IPS-NIHi7 (cell line): ENCODE measurements at regions not wholly inside any gene's neighbourhood (a gene's known extent, or its start where the extent isn't known, plus 50 kb on each side); places are given as distances from the start of the nearest gene placed in this dataset.

ENCODE experiments used
- DNase-seq: peaks from one replicate; pipeline ENCODE4 v3.0.0; 2012; ENCODE audit warnings: mixed read lengths; ENCODE audit errors: extremely low spot score

DNA sequence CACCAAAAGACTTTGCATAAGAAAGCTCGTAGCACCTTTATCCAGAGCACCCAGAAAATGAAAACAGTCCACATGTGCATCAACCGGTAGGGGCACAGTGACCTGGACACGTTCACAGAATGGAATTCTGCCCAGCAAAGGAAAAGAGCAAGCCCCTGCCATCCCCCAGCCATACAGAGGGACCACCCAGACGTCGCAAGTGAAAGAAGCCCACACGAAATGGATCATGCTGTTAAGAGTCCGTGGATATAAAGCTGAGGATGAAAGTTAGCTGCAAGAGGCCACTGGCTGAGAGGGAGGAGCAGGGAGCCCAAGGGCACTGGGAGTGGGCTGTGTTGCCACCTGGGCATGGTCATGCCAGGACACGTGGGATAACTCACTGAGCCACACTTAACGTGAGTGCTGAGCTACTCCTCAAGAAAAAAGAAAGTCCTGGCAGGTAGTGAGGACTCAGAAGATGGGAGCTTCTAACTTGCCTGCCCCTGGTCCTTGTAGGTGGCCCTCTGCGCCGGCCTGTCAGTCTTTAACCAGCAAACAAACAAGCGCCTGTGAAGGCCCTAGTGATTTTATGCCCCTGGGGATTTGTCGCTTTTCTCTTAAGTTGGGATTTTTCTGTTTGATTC, 190.7 kb downstream of the C16orf95 start:
- DNase-seq = no peak

- DNase-seq = peak; percentile 46
Measured at GRCh38 chr16:87127061-87127765, 190.0 kb downstream of the C16orf95 start.

DNA sequence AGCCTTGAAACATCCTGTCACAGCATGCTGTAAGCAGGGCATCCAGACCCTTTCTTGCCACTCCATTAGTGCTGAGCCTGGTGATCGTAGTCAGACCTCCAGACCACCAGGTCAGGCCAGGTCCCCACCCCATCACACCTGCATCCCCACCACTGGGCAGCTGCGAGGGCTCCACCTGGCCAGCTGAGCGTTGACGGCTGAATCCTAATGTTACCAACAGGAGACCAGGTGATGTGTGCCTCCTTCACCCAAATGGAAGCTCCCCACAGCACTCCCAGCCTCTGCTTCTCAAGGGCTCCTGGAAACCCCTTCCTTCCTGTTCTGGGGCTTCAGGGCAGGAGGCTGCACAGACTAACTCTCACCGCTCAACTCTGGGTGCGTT, 189.4 kb downstream of the C16orf95 start:
- no peak for DNase-seq

DNA sequence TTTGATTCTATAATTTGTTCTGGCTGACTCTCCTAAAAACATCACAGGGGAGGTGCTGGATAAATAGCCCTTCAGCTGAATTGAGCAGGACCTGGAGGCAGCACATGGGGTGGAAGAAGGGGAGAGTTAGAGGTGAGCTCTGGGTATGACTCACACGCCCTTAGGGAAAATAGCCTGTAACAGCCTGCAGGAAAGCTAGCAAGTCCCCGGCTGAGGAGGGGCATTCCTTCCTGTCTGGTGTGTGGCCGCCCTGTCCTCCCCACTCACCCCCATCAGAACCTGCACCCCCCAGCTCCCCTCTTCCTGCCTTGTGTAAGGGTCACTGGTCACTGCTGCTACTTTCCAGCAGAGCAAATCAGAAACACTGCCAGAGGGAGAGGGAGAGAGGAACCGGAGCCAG, 187.4 kb downstream of the C16orf95 start:
- DNase-seq = no peak

DNA sequence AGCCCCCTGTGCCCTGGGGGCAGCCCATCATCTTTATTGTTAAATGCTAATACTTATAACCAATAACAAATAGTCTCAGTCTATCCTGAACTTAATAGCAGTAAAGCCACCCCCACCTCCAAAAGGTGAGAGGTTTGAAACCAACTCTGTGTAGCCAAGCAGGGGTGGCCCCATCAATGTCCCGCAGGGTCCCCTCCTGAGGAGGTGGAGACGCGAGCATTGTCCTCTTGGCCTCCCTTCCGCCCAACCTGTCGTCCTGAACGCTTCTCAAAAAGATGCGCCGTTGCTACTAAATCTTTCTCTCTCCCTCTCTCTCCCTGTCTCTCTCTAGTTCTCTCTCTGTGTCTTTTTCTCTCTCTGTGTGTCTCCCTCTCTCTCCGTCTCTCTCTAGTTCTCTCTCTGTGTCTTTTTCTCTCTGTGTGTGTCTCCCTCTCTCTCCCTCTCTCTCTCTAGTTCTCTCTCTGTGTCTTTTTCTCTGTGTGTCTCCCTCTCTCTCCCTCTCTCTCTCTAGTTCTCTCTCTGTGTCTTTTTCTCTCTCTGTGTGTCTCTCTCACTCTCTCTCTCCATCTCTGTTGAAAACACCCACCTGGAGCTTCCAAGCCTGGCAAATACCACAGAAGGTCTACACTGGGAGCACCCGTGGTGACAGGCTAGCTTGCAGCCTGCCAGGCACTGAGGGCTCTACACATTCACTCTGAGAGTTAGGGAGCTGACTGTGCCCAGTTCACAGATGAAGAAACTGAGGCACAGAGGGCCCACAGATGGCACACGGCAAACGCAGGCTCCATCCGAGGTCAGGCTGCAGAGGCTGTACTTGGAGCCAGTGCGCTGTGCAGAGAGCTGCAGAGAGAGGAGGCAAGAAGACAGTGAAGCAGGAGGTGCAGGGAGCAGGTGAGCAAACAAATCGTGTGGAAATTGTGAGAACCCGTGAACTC, 185.9 kb downstream of the C16orf95 start:
- no peak for DNase-seq

DNA sequence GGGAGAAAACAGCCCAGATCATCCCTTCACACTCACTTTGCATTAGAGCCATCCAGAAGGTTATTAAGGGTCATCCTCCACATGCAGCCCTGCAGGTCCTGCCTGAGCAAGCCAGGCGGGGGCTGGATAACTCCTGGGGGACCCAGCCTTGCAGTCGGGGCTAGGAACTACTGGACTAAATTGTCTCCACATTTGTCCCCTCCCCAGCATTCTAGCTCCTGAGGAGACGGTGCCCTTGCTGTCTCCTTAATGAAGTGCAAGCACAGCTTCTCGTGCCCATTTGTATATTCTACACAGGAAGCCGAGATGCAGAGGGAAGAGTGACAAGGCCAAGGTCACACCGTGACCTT, 185.2 kb downstream of the C16orf95 start:
- DNase-seq = no peak

- DNase-seq = no peak
Measured at GRCh38 chr16:87132361-87133014, 184.7 kb downstream of the C16orf95 start.

- DNase-seq = no peak
Measured at GRCh38 chr16:87133112-87133850, 183.9 kb downstream of the C16orf95 start.

DNA sequence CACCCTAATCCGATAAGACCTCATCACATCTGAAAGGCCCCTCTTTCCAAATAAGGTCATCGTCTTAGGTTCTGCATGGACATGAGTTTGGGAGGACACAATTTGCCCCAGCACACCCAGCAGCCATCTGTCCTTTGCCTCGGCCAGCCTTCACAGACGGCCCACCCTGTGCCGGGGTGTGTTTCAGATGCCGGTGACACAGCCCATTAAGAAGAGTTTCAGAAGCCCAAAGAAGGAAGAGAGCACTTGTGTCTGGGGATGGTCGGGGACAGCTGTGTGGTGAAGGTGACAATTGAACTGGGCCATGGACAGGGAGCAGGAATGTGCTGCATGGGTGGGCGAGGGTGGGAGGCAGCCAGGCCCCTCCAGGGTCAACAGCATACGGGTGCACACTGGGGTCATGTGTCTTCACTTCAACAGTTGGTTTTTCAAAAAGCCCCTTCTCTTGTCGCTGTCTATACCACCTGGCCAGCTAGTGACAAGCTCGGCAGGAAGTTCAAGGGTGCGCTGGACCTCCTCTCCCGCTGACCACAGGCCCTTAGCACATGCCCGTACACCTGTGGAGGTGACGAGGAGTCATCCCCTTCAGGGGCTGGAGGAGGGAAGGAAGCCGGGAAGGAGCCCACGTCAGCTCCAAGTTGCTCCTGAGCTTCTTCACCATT, 183.1 kb downstream of the C16orf95 start:
- DNase-seq = no peak

DNA sequence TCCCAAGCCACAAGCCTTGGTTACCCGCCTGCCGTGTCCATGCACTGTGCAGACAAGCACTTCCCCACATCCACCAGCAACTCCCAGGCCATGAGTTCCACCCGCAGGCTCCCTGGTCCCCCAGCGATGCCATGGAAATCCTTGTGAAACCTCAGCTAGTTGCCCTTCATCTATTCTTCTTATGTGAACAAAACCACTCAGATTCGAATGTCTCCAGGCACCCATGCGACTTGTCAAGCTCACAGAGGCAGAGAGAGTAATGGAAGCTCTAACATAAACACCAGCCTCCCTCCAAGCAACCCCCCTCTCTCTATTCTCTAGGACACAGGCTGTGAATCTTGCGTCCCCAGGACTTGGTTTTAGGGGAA, 182.6 kb downstream of the C16orf95 start:
- no peak for DNase-seq

DNA sequence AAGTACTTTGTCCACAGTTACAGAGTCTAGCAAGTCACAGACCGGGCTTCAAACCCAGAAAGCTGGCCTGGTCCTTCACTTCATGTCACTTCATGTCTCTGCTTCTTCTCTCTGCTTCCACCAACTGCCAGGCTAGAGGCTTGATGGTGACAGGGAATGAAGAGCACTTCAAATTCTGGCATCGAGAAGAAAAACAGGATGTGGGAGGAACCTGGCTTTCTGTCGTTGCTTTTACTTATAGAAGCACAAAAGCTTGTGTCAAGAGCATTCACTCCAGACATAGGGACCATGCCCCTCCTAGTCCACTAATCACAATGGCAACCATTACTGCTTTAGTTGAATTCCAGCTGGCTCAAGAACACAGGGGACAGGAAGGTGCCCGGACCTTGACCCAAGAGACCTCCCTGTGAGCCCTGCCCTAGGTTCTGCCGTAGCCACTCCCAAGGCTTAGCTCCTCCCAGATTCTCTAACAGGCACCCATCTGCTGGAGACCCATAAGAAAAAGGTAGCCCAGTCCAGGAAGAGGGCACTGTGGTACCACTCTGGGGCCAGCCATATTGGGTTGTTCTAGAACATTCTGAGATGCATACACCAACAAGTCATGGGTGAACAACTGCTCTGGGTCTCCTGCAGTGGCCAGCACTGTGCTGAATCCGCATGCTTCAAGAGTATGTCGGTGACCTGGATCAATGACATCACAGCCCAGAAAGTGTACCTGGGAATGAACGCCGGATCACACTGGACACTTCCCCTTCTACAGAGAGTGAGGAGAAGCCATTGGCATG, 181.8 kb downstream of the C16orf95 start:
- no peak for DNase-seq

DNA sequence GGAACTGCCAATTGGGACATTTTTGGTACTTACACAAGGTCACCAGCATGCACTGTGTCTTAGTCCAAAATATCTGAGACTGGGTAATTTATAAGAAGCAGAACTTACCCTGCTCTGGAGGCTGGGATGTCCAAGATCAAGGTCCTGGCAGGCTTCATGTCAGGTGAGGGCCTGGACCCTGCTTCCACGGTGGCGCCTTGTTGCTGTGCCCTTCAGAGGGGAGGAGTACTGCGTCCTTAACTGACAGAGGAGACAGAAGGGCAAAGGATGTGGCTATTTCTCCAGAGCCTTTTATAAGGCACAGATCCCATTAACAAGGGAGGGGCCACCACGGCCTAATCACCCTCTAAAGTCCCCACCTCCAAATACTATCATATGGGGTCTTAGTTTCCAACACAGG, 178.9 kb downstream of the C16orf95 start:
- no peak for DNase-seq

DNA sequence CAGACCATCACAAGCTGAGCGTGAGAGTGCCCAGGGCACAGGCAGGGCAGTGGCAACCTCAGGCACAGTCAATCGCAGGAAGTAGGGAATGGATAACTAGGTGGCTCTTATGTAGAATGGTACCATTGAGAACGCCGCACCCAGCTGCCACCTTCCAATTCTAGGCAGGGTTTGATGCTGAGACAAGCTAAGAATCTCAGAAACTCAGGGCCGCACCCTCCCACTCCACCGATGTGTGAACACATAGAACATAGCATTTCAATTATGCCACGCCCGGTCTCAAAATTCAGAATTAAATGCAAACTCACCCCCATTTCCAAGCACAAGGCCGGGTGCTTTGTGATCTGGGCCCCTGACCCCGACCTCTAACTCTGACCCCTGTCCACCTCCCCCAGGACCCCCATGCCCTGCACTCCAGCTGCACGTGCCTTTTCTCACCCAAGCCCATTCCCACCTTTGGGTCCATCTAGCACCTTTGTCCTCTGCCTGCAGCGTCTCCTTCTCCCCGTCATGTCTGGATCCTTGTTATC, 178.4 kb downstream of the C16orf95 start:
- DNase-seq = no peak

DNA sequence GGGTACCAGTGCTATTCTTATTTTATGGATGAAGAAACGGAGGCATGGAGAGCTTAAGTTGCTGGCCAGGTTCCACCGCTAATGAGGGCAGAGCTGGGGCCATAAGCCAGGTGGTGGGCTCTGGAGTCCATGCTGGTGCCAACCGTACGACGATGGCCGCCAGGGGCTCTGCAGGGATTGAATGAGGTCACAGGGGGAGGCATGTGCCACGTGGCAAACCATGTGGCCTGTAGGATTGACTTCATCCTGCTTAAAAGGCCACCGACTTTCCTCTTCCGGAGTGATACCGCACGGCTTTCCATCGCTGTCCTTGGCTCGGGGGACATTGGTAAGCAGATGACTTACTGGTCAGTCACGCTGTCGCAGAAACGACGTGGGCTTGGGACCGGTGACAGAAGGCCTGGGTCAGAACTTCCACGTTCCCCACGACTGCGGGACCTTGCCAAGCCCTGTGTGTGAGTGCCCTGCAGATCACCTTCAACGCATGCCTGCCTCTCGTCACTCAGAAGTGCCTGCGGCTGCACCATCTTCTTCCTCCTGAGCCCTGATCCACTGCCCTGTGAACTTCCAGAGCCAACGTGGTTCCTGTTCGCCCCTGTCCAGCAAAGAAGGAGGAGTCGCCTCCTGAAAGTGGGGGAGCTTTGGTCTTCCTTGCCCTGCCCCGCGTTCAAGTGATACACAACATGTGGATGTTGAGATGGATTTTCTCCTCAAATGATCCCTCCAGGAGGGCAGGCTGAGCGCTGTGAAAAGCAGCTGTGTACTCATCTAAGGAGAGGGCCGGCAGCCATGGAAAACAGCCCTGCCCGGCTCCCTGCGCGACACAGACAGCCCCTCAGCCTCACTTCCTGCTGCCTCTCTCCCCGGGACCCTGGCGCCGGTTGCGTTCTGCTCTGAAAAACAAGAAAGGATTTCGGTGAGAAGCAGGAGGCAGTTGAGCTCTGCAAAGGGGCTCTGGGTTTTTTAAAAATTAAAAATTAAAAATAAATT, 176.7 kb downstream of the C16orf95 start:
- no peak for DNase-seq

- no peak for DNase-seq
Measured at GRCh38 chr16:87141402-87141801, 175.8 kb downstream of the C16orf95 start.

DNA sequence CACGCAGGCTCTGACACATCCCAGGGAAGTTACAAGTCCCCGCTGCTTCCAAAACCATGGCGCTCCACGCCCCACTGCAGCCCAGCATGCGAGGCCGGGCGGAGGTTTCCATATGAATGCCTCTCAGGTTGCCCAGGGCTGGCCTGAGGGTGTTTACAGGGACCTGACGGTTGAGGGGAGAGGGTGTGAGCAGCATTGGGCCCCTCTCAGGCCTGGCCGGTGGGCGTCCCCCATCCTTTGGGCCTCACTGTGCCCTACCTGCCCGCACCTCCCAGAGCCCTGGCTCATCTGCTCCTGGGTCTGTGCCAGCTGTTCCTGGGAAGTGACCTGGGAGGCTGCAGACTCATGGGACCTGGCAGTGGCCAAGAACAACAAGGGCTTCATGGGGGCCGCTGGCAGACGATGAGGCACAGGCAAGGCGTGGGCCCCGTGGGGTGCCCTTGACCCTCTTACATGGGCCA, 173.5 kb downstream of the C16orf95 start:
- DNase-seq = no peak

DNA sequence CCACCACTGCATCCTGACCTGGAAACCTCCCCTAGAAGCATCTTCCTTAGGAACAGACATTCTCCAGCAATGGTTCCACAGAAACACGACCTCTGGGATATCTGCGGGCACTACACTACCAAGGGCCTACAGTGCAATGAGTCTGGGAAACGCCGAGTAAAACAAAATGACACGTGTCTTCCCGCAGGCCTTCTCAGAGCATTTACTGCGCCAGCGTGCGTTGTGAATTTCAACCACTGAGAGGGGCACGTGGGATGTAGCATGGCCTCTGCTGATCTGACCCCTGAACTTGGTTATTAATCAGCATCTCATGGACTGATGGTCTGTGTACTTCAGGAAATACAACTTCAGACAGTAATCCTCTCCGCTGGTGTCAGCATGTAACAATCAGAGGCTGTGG, 173.0 kb downstream of the C16orf95 start:
- DNase-seq = no peak
